Amniotic stem cell (primary cell): ENCODE measurements at regions not wholly inside any gene's neighbourhood (a gene's known extent, or its start where the extent isn't known, plus 50 kb on each side); places are given as distances from the start of the nearest gene placed in this dataset.

Experiments used
- DNase-seq: peaks from one replicate; lab custom pipeline; 2025; lab: John Stamatoyannopoulos, UW

DNA sequence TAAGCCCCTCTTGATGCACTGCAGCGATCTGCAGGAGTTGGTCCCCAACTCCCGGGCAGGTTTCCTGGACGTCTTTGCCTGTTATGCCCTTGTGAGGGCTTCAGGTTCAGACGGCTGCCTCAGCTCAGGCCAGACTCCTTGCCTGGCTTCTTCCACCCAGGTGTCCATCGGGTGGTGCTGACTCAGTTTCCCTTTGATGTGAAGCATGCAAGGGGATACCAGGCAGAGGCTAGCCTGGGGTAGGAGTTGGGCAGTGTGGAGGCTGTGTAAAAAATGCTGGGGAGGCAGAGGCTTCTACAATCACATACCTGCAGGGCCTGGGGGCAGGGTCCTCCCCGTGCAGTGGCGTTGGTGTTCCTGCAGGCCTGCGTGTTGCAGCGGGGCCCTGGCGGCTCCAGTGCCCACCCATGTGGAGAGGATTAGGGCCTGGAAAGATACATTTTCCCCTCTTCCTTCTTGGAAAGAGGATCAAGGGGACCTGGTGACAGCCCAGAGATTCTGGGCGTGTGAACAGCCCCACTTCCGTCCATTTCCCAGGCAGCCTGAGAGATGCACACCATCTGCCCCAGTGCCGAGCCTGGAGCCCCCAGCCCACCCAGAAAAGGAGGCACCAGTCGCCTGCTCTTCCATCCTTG, 338.3 kb downstream of the DYSF start:
- DNase-seq: no peak

DNA sequence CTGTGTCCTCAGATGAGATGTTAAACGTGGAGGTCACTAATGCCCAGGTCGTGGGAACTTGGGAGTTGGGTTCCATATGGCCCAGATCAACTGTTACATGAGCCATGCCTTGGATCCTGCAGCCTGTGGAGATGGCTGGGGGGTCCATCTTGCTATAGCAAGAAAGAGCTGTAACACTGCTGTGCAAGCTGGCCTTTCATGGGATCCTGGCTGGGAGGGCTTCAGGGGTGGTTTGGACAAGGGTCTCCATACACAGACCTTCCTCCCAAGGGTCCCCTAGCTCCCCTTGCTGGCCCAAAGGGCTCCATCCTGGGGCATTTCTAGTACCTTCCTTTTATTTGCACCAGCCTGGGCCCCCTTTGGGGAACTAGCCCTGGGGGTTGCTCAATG, 337.7 kb downstream of the DYSF start:
- no peak for DNase-seq

DNA sequence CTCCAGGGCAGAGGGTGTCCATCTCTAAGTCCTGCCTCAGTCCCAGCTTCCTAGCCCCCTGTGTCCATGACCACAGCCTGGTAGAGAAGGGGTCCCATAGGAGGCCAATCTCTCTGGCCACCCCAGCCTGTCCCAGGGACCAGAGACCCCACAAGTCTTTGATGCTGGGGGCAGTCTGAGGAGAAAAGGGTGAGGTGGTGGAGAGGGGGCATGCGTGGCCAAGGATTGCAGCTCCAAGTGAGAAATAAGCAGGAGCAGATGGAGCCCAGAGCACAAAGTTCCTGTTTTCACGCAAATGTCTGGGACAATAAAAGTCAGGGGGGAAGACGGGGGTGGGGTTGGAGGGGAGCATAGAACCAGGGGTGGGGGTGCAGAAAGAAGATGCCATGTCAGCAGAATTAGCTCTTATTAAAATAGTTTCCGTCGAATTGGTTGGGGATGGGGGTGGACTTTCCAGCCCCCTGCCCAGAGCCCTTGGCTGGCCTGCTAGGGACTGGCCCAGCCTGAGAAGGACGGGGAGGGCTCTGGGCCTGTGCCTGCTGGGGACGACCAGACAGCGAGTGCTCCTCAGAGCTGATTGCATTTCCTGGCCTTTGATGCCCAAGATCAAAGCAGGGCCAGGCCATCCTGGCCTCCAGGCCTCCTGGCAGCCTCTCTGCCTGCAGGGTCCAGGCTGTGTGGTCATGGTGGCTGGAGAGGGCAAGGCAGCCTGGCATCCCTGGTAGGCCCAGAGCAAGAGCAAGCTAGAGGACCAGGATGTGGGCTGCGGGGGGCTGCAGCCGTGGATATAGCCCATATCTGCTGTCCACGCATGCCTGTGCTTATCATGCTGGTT, 337.1 kb downstream of the DYSF start:
- DNase-seq: no peak

DNA sequence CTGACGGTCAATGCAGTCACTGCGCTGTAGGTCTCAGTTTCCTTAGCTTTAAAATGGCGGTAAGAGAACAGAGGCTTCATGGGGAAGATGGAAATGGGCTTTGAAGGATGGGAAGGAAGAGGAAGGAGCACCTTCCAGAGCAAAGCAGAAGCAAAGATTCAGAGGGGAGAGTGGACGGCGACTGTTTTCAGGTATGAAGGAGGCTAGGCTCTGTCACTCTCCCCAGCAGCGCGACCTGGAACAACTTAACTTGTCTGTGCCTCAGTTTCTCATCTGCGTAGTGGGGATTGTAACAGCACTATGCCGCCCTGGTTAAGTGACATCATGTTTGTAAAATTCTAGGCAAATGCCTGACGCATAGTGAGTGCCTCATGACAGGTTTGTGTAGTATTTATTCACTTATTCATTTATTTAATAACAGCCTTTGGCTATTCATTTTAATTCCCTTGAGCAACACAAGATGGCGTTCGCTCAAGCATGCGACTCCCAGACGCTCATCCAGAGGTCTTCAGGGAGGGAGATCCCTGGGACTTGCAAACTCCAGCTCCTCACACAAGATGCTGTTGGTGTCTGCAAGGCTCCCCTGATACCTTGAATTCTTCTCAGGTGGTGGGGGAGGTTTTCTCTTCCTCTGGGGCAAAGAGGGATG, 336.3 kb downstream of the DYSF start:
- DNase-seq: no peak

DNA sequence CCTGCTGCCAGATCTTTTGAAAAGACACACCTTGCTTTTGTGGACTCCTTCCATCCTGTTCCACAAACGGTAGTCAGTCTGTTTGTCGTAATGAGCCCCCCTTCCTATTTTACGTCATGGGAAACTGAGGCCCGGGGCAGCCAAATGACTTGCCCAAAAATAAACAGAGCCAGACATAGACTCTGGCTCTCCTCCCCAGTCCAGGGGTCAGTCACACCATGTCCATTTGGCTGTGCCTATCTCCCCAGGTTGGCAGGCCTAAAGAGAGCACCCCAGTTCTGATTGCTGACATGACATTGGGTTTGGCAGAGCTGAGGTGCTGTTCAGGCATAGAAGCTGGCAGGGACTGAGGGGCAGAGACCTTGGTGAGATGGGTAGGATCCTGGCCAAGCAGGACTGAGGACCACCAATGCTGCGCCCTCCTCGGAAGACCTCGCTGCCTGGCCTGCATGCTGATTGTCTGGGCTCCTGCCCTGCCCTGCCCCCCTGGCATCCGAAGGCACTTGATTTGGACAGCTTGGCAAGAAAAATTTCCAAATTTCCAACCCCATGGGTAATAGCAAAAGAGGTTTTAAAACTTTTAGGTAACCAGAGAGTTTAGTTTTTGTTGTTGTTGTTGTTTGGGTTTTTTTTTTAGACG, 335.4 kb downstream of the DYSF start:
- DNase-seq: no peak

DNA sequence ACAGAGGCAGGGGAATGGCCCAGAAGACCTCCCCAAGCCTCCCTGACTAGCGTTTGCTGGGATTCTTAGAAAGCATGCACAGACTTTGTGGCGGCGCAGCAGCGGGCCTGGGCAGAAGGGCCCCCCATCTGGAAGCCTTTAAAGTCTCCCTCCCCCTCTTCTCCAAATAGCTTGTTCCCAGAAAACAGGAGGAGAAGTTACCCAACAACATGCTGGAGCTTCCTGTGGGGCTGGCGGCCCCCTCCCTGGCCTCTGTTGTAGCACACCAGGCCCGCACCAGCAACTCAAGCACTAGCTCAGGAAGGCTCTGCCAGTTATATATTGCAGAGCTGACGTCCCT, 334.8 kb downstream of the DYSF start:
- DNase-seq: no peak

DNA sequence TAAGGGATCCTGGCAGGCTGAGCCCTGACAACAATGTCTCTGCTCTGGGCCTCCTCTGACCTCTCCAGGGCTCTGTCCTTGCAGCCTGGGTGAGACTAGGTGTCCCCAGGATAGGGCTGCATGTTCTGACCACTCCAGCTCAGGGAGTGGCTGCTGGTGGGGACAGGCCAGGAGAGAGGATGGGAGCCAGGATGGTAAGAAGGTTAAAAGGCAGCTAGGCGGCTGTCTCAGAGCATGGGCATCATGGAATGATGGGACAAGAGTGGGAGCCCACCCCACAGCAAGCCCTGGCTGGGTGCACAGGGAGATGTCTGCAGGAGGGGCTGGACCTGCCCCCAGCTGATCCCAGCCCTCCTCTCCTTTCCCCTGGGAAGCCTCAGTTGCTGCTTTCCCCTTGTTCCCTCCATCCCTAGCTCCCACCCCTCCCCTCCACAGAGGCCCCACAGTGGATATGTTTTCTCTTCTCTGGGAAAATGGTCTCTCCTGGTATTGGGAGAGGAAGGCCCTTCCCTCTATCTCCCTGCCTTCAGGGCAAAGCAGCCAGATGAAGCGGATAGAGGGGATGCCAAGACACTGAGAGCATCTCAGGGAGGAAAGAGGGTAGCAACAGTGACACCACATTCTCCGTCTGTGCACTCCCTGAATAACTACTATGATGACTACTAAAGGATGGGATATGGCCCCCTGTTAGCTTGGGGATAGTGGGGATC, 334.3 kb downstream of the DYSF start:
- no peak for DNase-seq

DNA sequence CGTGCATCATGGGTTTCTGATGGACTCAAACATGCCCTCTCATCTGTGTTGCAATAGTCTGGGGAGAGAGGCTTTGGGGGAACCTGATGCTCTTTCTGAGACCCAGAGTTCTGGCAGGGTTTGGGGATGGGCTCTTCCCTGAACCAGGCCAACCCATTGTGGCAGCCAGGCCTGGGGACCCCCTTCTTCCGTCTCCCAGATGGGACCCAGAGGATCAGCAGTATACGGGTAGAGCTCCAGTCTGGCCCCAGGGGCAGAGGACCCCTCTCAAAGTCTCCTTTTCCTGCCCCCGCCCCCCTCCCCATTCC, 333.7 kb downstream of the DYSF start:
- DNase-seq: no peak

DNA sequence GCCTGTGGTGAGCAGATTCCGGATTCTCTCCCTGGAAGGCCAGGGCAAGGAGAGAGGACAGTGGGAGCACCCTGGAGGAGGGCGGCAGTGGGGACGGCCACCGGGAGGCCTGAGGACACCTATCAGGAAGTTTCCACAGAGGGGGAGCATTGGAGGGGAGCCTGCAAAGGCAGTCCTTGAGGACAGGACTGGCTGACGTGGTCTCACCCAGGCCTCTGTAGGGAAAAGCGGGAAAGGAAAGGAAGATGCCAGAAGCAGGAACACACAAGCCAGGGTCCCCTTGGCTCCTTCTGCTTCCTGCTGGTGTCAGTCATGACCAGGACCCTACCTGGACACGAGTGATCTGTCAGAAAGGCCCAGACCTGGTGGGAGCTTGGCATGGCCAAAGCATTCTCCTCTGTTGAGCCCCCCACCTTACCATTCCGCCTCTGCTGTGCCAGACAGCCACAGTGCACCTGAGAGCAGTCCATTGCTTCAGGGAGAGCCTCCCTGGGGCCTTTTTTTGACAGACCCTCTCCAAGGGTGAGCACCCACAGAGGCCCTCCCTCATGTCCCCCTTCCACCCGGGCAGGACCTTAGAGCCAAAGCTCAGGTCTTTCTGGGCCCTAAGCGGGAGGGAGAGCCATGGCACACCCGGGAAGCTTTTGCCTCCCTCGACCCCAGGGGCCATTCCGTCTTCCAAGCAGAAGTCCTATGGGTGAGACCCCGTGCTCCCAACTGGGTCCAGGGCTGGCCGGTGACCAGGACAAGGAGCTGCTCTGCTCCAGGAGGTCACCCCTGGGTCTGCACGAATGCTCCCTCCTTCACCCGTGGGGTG, 333.1 kb downstream of the DYSF start:
- no peak for DNase-seq

DNA sequence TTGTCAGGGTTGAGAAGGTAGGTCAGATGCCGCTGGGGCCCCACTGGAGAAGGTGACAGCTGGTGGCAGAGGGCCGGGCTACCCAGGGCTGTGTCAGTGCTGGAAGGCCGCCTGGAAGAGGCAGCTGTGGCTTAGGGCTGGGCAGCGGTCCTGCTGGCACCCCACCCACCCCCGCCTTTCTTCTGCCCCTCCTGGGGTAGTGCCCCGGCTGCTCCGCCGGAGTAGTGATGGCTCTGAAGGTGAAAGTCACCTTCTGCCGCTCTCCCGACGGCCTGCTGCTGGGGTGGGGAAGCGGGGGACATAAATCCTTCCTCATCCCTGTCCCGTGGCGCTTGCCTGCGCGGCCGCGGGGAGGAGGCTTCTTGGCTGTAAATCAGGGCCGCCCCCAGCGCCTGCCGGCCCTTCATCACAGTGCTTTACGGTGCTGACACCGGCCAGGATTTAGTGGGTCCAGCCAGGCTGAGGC, 332.2 kb downstream of the DYSF start:
- DNase-seq: no peak

DNA sequence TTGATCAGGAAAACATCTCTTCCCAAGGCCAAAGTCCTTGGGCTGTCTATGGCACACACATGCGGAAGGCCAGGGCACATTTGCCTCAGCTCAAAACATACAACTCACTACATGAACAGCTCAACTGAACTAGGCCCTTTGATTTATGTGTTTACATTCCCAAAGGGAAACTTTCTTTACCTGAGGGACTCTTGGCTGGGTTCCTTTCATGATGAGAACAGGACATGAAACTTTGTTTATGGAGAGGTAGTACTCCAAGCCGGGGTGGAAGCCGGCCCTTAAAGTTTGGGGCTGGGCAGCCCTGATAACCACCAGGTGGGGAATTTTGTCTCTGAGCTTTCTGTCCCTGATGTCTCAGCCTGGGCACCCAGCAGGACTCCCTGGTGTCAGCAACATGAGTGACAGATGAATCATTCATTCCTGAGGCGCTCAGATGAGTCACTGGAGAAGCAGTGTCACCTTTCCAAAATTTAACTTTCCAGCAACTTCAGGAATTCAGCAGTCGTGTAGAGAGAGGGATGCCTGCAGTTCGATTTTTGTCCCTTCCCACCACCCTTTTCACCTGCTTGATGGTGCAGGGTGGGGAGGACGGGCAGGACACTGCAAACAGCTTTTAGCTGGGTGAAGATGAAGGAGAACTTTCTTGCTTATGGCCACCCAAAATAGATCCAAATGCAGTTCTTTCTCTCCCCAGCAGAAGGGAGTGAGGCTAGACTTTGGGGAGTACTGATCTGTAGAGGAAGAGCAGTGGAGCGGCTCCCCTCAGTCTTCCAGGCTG, 331.6 kb downstream of the DYSF start:
- peak; percentile 51 for DNase-seq

DNA sequence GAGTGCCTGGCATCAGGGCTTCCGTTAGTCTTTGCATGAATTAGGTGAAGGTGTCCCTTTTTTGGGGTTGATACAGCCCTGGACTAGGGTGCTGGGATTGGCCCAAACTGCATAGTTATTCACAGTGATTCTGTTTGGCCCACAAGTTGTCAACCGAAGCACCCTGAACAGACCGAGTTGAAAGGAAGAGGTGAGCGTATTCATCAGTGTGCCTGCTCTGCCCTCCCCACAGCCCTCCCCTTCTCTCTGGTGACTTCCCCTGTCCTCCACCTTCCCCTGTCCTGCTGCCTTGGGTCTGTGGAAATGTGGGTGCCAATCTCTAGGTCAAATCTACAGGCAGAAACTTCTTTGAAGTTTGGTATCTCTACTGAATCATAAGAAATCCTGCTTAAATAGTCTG, 330.5 kb downstream of the DYSF start:
- no peak for DNase-seq

DNA sequence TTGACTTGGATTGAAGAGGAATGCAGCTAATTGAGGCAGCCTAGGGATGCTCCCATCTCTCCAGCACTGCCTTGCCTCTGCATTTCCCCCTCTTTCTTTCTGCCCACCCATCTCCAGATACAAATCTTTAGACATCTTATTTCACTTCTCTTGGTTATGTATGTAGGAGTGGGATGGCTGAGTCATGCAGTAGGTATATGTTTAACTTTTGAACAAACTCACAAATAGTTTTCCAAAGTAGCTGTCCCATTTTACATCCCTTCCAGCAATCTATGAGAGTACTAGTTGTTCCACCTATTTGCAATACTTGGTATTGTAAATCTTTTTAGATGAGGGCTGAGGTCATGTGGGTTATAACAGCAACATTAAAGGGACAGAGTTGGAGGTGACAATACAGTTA, 329.9 kb downstream of the DYSF start:
- DNase-seq: no peak

DNA sequence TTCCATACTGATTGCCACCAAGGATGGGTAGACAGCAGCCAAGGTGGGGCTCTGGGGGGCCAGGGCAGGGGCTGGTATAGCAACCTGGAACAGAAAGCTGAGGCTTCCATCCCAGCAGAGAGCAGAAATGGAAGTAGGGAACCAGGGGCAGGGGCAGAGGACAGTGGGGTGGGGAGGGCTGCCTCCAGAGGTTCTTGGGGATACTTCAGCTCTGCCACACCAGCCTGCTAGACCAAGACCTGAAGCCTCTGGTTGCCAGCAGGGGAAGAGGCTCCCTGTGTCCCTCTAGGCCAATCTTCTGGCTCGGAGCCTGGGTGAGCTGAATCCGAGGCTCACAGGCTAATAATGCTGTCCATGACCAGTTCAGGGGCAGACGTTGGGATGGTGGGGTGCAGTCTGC, 329.0 kb downstream of the DYSF start:
- no peak for DNase-seq

DNA sequence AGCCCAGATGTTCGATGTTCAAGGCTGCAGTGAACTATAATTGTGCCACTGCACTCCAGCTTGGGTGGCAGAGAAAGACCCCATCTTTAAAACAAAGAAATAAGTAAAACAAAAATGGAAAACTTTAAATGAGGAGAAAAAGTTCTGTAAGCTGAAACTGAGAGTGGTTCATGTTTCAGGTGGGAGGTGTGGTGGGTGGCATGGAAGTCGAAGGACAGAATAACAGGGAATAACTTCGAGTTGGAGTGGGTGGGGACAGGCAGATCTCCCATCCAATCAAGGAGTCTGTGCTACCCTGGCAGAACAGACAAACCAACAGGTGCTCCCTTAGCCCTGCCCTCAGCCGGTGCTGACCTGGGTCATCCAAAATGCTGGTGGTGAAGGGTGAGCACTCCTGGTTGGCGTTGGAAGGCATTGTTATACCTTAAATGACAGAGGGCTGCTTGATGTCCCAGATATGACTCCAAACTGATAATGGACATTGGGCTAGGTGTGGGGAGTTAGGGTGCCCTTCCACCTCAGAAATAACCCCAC, 328.4 kb downstream of the DYSF start:
- no peak for DNase-seq

DNA sequence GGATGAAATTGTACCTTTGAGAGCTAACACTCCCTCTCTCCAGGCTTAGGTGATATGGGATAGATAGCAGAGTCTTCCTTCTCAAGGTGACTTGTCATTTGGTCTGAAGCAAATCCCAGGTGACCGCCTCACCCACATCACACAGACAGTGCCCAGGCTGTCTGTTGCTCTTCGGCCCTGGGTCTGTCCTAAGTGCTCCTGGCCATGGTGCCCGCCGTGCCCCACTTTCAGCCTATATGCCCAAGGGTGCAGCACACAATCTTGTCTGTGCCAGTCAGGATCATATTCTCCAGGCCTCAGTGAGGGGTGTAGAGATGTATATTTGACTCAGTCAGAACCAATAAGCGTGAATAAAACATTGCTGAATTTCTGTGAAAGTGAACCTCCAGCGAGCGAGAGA, 326.8 kb downstream of the DYSF start:
- no peak for DNase-seq

DNA sequence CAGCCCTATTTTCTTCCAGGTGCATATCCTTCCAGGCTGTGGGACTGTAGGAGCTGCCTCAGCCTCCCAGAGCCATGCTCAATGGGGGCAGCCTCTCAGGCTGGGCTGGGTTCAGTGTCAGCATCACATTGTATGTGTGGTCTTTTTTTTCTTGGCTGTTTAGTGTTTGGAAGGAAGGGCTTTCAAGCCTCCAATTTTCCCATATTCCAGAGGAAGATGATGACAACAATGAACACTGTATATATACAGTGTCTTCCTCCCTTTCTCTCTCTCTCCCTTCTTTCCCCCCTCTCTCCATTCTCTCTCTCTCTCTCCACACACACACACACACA, 326.4 kb downstream of the DYSF start:
- no peak for DNase-seq

DNA sequence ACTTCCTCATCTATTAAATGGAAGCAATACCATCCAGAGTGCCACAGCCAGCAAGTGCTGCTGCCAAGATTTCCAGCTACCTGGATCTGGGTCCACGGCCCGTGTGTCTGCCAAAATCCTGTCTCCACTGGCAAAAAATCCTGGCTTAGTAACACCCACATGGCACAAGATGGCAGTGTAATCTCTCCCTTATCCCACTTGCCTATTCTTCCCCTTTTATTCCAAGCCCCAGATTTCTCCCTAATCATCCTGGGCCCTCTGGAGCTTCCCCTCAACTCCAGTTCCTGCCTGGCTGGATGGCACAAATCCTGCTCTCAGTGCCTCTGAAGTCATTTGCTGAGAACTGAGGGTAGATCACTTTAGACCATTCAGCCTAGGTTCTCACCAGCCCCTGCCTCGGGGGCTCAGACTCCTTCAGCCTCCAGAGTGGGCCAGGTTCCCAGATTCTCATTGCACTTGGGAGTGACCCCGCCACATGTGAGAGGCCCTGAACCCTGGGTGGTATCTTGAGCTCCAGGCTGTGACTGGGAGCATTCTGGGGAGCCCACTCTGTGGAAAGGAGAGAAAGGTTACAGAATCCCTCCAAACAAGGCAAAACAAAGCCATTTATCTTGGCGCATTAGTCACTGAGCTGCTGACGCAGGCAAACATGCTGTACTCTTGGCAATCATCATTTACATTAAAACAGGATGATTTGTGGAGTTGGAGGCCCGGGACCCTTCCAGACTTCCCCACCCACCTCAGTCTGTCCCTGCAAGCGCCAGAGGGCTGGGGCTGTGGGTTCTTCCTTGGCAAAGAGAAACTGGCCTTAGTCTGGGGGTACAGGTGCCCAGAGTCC, 325.8 kb downstream of the DYSF start:
- no peak for DNase-seq

DNA sequence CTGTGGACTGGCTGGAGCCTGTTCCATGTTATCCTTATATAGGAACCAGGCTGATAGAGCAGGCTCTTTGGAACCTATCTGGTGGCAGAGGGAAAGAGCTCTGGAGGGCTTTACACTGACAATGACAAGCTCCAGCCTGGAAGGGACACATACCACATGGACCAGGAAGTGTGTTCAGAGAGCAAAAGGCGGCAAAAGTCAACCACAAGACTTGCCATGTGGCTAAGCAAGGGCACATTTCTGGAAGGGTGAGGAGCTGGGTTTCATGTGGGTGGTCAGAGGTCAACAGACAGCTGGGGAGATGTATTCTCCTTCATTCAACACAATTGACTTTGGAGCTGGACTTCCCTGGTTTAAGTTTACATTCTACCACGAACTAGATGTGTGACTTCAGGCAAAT, 325.2 kb downstream of the DYSF start:
- DNase-seq: no peak

DNA sequence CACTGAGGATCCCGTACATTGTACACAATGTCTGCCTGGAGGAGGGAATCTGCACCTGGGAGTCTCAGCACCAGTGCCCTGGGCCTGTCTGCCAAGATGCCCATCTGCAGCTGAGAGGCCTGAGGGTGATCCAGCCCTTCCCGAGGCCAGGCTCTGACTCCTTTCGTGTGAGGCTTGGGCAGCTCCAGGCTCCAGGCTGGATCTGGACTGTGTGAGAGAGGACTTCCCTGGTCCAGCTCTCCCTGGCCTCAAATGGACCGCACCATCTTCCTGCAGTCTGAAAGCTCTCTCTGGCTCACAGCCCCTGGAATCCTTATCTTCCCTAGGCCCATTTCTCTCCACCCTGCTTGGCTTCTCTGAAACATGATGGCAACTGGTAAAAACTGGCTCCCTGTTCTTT, 324.6 kb downstream of the DYSF start:
- DNase-seq: no peak
